ENCODE measurements at regions not wholly inside any gene's neighbourhood (a gene's known extent, or its start where the extent isn't known, plus 50 kb on each side); places are given as distances from the start of the nearest gene placed in this dataset.
"Not testable (repeated sequence)": the region's sequence is repeated elsewhere in the genome, so short reads cannot be mapped to it uniquely, and the experiment has no call there.

- peaks cover 4% of the 10 kb centered on the region for H3K27me3 Mint-ChIP-seq (ENCODE audit: unreplicated experiment)
- H3K4me1 Mint-ChIP-seq (ENCODE audit: unreplicated experiment), result no peaks in the 10 kb centered on the region
- peaks cover 13% of the 10 kb centered on the region for H3K9me3 Mint-ChIP-seq (ENCODE audit: unreplicated experiment)
- no peaks in the 10 kb centered on the region for H3K36me3 Mint-ChIP-seq (ENCODE audit: low read depth, unreplicated experiment)
- TF ChIP-seq CTCF (IDR thresholded peaks at IDR 0.05; ENCODE audit: unreplicated experiment), result no peak
- no peak overlapping the region for H3K27ac Mint-ChIP-seq (ENCODE audit: unreplicated experiment)
- H3K4me3 Mint-ChIP-seq (ENCODE audit: unreplicated experiment), result no peak overlapping the region
- DNase-seq (ENCODE audit: low spot score), result no peak
Measured at GRCh38 chr5:110884005-110884404, 145.2 kb downstream of the SLC25A46 start.

- H3K4me3 Mint-ChIP-seq (ENCODE audit: unreplicated experiment); H3K27me3 Mint-ChIP-seq (ENCODE audit: unreplicated experiment); H3K27ac Mint-ChIP-seq (ENCODE audit: unreplicated experiment); H3K36me3 Mint-ChIP-seq (ENCODE audit: low read depth, unreplicated experiment); H3K4me1 Mint-ChIP-seq (ENCODE audit: unreplicated experiment); DNase-seq (ENCODE audit: low spot score): not testable (repeated sequence)
- peaks cover 10% of the 10 kb centered on the region for H3K9me3 Mint-ChIP-seq (ENCODE audit: unreplicated experiment)
Measured at GRCh38 chr5:110887170-110887569, 148.4 kb downstream of the SLC25A46 start.

GRCh38 chr5:110893854-110894483 lies 155.2 kb downstream of the SLC25A46 start:
- H3K27ac Mint-ChIP-seq (ENCODE audit: unreplicated experiment), result not testable (repeated sequence)

GRCh38 chr5:110894805-110895204 lies 156.0 kb downstream of the SLC25A46 start:
- no peak for DNase-seq (ENCODE audit: low spot score)
- H3K4me1 Mint-ChIP-seq (ENCODE audit: unreplicated experiment), result no peaks in the 10 kb centered on the region
- H3K36me3 Mint-ChIP-seq (ENCODE audit: low read depth, unreplicated experiment), result peaks cover 3% of the 10 kb centered on the region
- no peak overlapping the region for H3K27ac Mint-ChIP-seq (ENCODE audit: unreplicated experiment)
- no peaks in the 10 kb centered on the region for H3K27me3 Mint-ChIP-seq (ENCODE audit: unreplicated experiment)
- no peak for TF ChIP-seq CTCF (IDR thresholded peaks at IDR 0.05; ENCODE audit: unreplicated experiment)
- no peak overlapping the region for H3K4me3 Mint-ChIP-seq (ENCODE audit: unreplicated experiment)
- H3K9me3 Mint-ChIP-seq (ENCODE audit: unreplicated experiment), result no peaks in the 10 kb centered on the region

More at GRCh38 chr5:110893854-110894483, 155.2 kb downstream of the SLC25A46 start:
- not testable (repeated sequence) for H3K36me3 Mint-ChIP-seq (ENCODE audit: low read depth, unreplicated experiment); DNase-seq (ENCODE audit: low spot score); H3K27me3 Mint-ChIP-seq (ENCODE audit: unreplicated experiment); H3K4me1 Mint-ChIP-seq (ENCODE audit: unreplicated experiment); H3K9me3 Mint-ChIP-seq (ENCODE audit: unreplicated experiment); H3K4me3 Mint-ChIP-seq (ENCODE audit: unreplicated experiment)

- Mint-ChIP-seq H3K36me3 (ENCODE audit: low read depth, unreplicated experiment) (no peaks in the 10 kb centered on the region), H3K9me3 (ENCODE audit: unreplicated experiment) (no peaks in the 10 kb centered on the region), H3K4me1 (ENCODE audit: unreplicated experiment) (no peaks in the 10 kb centered on the region), H3K4me3 (ENCODE audit: unreplicated experiment) (no peak overlapping the region), H3K27me3 (ENCODE audit: unreplicated experiment) (no peaks in the 10 kb centered on the region), H3K27ac (ENCODE audit: unreplicated experiment) (no peak overlapping the region)
- TF ChIP-seq CTCF (IDR thresholded peaks at IDR 0.05; ENCODE audit: unreplicated experiment), result no peak
- DNase-seq (ENCODE audit: low spot score), result no peak
Measured at GRCh38 chr5:110896901-110897300, 158.1 kb downstream of the SLC25A46 start.

- no peak for DNase-seq (ENCODE audit: low spot score)
- no peak overlapping the region for H3K27ac Mint-ChIP-seq (ENCODE audit: unreplicated experiment)
Measured at GRCh38 chr5:110899566-110900412, 161.0 kb downstream of the SLC25A46 start.

More at GRCh38 chr5:110899566-110900412, 161.0 kb downstream of the SLC25A46 start:
- Mint-ChIP-seq H3K9me3 (ENCODE audit: unreplicated experiment) (no peaks in the 10 kb centered on the region), H3K36me3 (ENCODE audit: low read depth, unreplicated experiment) (no peaks in the 10 kb centered on the region), H3K4me1 (ENCODE audit: unreplicated experiment) (no peaks in the 10 kb centered on the region), H3K4me3 (ENCODE audit: unreplicated experiment) (no peak overlapping the region), H3K27me3 (ENCODE audit: unreplicated experiment) (no peaks in the 10 kb centered on the region)
- no peak for TF ChIP-seq CTCF (IDR thresholded peaks at IDR 0.05; ENCODE audit: unreplicated experiment)

All from endothelial cell (in vitro differentiated cells).